HL-60 (cell line): ENCODE measurements at regions not wholly inside any gene's neighbourhood (a gene's known extent, or its start where the extent isn't known, plus 50 kb on each side); places are given as distances from the start of the nearest gene placed in this dataset.

Source experiments
- DNase-seq, 2 experiments: peaks; one replicate each; pipeline ENCODE4 v3.0.0-alpha.2; 2010 to 2020; ENCODE audit warnings: low read depth in 1 of 2, low spot score in 1 of 2
- H3K27ac ChIP-seq: fragments of 250-450 bp; sonication (Bioruptor Pico); replicated peaks from 2 replicates; pipeline ENCODE4 v1.5.1; 2020; ENCODE audit warnings: mild to moderate bottlenecking, moderate library complexity
- H3K27me3 ChIP-seq: fragments of 250-450 bp; sonication (Bioruptor Pico); 2 replicates; pipeline ENCODE4 v1.5.1; 2021; ENCODE audit warnings: mild to moderate bottlenecking, moderate library complexity; ENCODE audit not compliant: insufficient read depth, poor library complexity, severe bottlenecking
- H3K4me3 ChIP-seq: replicated peaks from 2 replicates; pipeline ENCODE4 v1.5.1; 2011; ENCODE audit warnings: mild to moderate bottlenecking, control low read depth, low read length; ENCODE audit not compliant: insufficient read depth
- GABPA ChIP-seq: IDR thresholded peaks from 2 replicates; pipeline ENCODE4 v1.6.1; 2012; ENCODE audit warnings: low read depth
- POLR2AphosphoS5 ChIP-seq: IDR thresholded peaks from 2 replicates; pipeline ENCODE4 v1.6.1; 2012; ENCODE audit warnings: low read depth
- SPI1 ChIP-seq: IDR thresholded peaks from 2 replicates; pipeline ENCODE4 v1.6.1; 2012; ENCODE audit warnings: low read depth, mild to moderate bottlenecking, borderline replicate concordance
- TF ChIP-seq, protein P1 (sequence below): IDR thresholded peaks from one replicate; pipeline ENCODE4 v1.5.1; 2011; ENCODE audit warnings: low read length, control low read depth, inconsistent platforms; ENCODE audit not compliant: insufficient read depth
- TF ChIP-seq, protein P2 (sequence below): IDR thresholded peaks from 2 replicates; pipeline ENCODE4 v1.6.1; 2012; ENCODE audit warnings: low read depth; ENCODE audit not compliant: insufficient replicate concordance

DNA sequence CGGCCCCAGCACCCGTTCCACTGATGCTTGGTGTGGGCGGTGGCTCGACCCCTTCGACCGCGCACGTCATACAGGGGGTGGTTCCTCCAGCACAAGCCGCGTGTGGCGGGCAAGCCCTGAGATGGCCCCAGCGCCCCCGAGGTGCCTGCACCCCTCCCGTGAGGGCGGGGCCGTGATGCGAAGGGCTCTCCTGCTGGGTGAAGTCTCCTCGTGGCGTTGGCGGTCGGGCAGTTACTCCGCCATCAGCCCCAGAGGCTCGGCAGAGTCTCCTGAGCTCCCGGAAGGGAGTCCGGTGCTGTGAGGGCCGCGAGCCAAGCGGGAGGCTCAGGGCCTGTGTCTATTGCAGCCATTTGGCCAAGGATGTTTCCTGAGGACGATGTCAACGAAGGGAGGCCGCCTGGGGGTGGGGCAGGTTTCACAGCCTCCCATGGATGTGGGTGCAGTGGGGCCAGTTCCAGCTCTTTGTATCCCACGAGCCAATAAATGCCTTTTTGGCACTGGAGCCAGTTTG lies 78.1 kb upstream of the GALNT9 start:
- peaks cover 4% of the 10 kb centered on the region for H3K27me3 ChIP-seq
- H3K4me3 ChIP-seq = no peak overlapping the region
- DNase-seq = no peak

DNA sequence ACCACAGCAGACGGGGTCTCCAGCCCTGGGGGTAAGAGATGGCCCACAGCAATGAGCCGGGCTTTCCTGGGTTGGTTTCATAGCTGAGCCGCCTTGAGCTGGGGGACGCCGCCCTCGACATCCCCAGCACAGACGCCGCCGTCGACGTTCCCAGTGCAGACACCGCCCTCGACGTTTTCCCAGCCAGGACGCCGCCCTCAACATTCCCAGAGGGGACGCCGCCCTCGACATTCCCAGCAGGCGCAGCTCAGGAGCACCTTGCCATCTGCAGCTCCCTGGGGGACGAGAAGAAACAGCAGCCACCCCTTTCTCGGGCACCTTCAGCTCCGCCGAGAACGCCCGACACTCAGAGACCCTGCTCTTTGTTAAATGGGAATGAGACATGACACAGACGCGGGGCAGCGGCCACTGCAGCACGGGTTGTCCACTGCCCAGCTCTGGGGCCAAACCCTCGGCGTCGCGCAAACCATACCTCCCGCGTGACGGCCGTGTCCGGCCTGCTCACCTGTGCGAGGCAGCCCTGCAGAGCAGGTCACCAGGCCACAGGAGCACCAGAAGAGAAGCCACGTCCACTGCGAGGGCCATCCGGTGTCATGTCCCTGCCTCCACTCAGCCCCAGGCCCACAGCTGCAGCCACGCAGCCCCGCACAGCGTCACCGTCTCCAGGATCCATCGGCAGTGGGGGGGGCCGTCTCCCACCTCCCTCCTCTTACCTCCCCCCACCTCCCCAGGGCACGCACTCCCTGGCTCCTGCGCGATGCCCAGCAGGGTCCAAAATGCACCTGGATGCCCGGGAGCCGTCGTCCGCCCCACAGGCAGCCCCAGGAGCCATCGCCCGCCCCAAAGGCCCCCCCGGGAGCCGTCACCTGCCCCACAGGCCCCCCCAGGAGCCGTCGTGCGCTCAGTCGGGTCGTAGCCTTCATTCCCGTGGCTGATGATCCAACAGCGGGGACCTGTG lies 77.4 kb upstream of the GALNT9 start:
- DNase-seq = no peak
- Histone ChIP-seq H3K27ac (no peak overlapping the region), H3K4me3 (no peak overlapping the region), H3K27me3 (peaks cover 4% of the 10 kb centered on the region)
- TF ChIP-seq SPI1 (no peak), GABPA (no peak), POLR2AphosphoS5 (no peak)
- TF ChIP-seq, protein P1, sequence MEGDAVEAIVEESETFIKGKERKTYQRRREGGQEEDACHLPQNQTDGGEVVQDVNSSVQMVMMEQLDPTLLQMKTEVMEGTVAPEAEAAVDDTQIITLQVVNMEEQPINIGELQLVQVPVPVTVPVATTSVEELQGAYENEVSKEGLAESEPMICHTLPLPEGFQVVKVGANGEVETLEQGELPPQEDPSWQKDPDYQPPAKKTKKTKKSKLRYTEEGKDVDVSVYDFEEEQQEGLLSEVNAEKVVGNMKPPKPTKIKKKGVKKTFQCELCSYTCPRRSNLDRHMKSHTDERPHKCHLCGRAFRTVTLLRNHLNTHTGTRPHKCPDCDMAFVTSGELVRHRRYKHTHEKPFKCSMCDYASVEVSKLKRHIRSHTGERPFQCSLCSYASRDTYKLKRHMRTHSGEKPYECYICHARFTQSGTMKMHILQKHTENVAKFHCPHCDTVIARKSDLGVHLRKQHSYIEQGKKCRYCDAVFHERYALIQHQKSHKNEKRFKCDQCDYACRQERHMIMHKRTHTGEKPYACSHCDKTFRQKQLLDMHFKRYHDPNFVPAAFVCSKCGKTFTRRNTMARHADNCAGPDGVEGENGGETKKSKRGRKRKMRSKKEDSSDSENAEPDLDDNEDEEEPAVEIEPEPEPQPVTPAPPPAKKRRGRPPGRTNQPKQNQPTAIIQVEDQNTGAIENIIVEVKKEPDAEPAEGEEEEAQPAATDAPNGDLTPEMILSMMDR = no peak
- TF ChIP-seq, protein P2, sequence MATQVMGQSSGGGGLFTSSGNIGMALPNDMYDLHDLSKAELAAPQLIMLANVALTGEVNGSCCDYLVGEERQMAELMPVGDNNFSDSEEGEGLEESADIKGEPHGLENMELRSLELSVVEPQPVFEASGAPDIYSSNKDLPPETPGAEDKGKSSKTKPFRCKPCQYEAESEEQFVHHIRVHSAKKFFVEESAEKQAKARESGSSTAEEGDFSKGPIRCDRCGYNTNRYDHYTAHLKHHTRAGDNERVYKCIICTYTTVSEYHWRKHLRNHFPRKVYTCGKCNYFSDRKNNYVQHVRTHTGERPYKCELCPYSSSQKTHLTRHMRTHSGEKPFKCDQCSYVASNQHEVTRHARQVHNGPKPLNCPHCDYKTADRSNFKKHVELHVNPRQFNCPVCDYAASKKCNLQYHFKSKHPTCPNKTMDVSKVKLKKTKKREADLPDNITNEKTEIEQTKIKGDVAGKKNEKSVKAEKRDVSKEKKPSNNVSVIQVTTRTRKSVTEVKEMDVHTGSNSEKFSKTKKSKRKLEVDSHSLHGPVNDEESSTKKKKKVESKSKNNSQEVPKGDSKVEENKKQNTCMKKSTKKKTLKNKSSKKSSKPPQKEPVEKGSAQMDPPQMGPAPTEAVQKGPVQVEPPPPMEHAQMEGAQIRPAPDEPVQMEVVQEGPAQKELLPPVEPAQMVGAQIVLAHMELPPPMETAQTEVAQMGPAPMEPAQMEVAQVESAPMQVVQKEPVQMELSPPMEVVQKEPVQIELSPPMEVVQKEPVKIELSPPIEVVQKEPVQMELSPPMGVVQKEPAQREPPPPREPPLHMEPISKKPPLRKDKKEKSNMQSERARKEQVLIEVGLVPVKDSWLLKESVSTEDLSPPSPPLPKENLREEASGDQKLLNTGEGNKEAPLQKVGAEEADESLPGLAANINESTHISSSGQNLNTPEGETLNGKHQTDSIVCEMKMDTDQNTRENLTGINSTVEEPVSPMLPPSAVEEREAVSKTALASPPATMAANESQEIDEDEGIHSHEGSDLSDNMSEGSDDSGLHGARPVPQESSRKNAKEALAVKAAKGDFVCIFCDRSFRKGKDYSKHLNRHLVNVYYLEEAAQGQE = no peak

More for the DNA sequence above, 78.1 kb upstream of the GALNT9 start:
- H3K27ac ChIP-seq = no peak overlapping the region
- TF ChIP-seq, protein P2 = no peak
- no peak for TF ChIP-seq GABPA
- no peak for TF ChIP-seq POLR2AphosphoS5
- TF ChIP-seq, protein P1 = no peak
- no peak for TF ChIP-seq SPI1

DNA sequence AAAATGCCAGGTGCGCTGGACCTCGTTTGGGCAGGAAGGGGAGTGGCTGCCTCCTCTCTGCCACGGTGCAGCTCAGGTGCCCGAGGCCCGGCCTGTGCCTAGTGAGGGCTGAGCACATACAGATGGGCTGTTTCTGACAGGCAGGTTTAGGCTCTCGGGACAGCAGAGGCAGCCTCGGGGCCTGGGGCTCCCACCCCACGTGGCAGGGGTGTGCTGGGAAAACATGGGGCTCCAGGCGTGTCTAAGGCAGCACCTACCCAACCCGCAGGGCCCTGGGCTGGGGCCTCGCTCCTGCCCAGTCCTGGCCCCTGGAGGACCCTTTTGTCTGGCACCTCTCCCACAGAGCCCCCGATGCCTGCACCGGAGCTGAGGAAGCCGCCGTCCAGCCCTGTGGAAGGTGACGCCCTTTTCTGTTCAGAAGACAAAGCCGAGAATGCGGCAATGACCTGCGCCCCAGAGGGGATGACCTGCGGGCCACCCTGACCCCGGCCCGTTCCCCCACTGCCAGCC lies 76.4 kb upstream of the GALNT9 start:
- TF ChIP-seq, protein P2 = no peak
- TF ChIP-seq SPI1 = no peak
- H3K27ac ChIP-seq = no peak overlapping the region
- H3K27me3 ChIP-seq = peaks cover 6% of the 10 kb centered on the region
- H3K4me3 ChIP-seq = no peak overlapping the region
- no peak for DNase-seq
